HG02588 (cell line): ENCODE measurements at regions not wholly inside any gene's neighbourhood (a gene's known extent, or its start where the extent isn't known, plus 50 kb on each side); places are given as distances from the start of the nearest gene placed in this dataset.
A peak's percentile ranks its signal among the peaks of the same experiment; 100 is the strongest.

ENCODE experiments used
- ATAC-seq: cut with Tn5 transposase; IDR thresholded peaks from one replicate; pipeline ENCODE4 v1.9.1; 2021; ENCODE audit warnings: mild to moderate bottlenecking, moderate library complexity; ENCODE audit not compliant: unreplicated experiment

GRCh38 chr7:86949052-86949778 is 110.2 kb downstream of the ELAPOR2 start:
- peak; percentile 89 for ATAC-seq

GRCh38 chr7:86947929-86948328 is 111.5 kb downstream of the ELAPOR2 start:
- ATAC-seq = no peak

- no peak for ATAC-seq
Measured at GRCh38 chr7:86943447-86943846, 116.0 kb downstream of the ELAPOR2 start.

GRCh38 chr7:86942995-86943394 is 116.5 kb downstream of the ELAPOR2 start:
- no peak for ATAC-seq

GRCh38 chr7:86942081-86942480 is 117.4 kb downstream of the ELAPOR2 start:
- ATAC-seq = no peak

- peak; percentile 66 for ATAC-seq
Measured at GRCh38 chr7:86939197-86939814, 120.1 kb downstream of the ELAPOR2 start.

- no peak for ATAC-seq
Measured at GRCh38 chr7:86937363-86937878, 122.0 kb downstream of the ELAPOR2 start.

- ATAC-seq = no peak
Measured at GRCh38 chr7:86933295-86933845, 126.1 kb downstream of the ELAPOR2 start.

- no peak for ATAC-seq
Measured at GRCh38 chr7:86932038-86932512, 127.4 kb downstream of the ELAPOR2 start.

- ATAC-seq = no peak
Measured at GRCh38 chr7:86931439-86931838, 128.0 kb downstream of the ELAPOR2 start.

GRCh38 chr7:86930554-86931307 is 128.7 kb downstream of the ELAPOR2 start:
- no peak for ATAC-seq

- no peak for ATAC-seq
Measured at GRCh38 chr7:86929293-86930109, 130.0 kb downstream of the ELAPOR2 start.

GRCh38 chr7:86928308-86928707 is 131.1 kb downstream of the ELAPOR2 start:
- ATAC-seq = no peak

- ATAC-seq = no peak
Measured at GRCh38 chr7:86926732-86927131, 132.7 kb downstream of the ELAPOR2 start.

GRCh38 chr7:86925221-86925620 is 134.2 kb downstream of the ELAPOR2 start:
- no peak for ATAC-seq

- ATAC-seq = no peak
Measured at GRCh38 chr7:86923527-86923926, 135.9 kb downstream of the ELAPOR2 start.

GRCh38 chr7:86920154-86920553 is 139.3 kb downstream of the ELAPOR2 start:
- ATAC-seq = no peak

- no peak for ATAC-seq
Measured at GRCh38 chr7:86918245-86918644, 141.2 kb downstream of the ELAPOR2 start.

- ATAC-seq = no peak
Measured at GRCh38 chr7:86916277-86916825, 143.1 kb downstream of the ELAPOR2 start.

GRCh38 chr7:86914551-86914950 is 144.9 kb downstream of the ELAPOR2 start:
- no peak for ATAC-seq
